AG04450 (cell line): ENCODE measurements at regions not wholly inside any gene's neighbourhood (a gene's known extent, or its start where the extent isn't known, plus 50 kb on each side); places are given as distances from the start of the nearest gene placed in this dataset.

Experiments
- CTCF ChIA-PET: fragments of 300-600, 350-600 bp; formaldehyde crosslinking; extraction: SDS; loops from one replicate; lab custom pipeline; 2022; ENCODE audit warnings: antibody characterized with exemption, inconsistent platforms; lab: Charles Lee
- POLR2A ChIA-PET: fragments of 350-600 bp; formaldehyde crosslinking; extraction: SDS; loops from one replicate; lab custom pipeline; 2021; ENCODE audit warnings: antibody characterized with exemption, inconsistent platforms; lab: Yijun Ruan, JAX
- DNase-seq: peaks from one replicate; pipeline ENCODE4 v3.0.0-alpha.2; 2011; ENCODE audit warnings: low read depth, low spot score
- H3K27ac ChIP-seq: one replicate; pipeline ENCODE4 v1.5.1; 2012; ENCODE audit warnings: low read depth, low read length, control low read depth
- H3K27me3 ChIP-seq: one replicate; pipeline ENCODE4 v1.6.0; 2012; ENCODE audit warnings: low read length; ENCODE audit not compliant: control insufficient read depth, insufficient read depth
- H3K4me3 ChIP-seq: 2 replicates; pipeline ENCODE4 v1.5.1; 2011; ENCODE audit warnings: mild to moderate bottlenecking, low read depth, low read length, control low read depth
- H3K9me3 ChIP-seq: 2 replicates; pipeline ENCODE4 v1.5.1; 2012; ENCODE audit warnings: low read length; ENCODE audit not compliant: control insufficient read depth, insufficient read depth
- TF ChIP-seq, protein P1 (sequence below): IDR thresholded peaks from 2 replicates; pipeline ENCODE4 v1.5.1; 2011; ENCODE audit warnings: low read depth, low read length, control low read depth, inconsistent platforms

DNA sequence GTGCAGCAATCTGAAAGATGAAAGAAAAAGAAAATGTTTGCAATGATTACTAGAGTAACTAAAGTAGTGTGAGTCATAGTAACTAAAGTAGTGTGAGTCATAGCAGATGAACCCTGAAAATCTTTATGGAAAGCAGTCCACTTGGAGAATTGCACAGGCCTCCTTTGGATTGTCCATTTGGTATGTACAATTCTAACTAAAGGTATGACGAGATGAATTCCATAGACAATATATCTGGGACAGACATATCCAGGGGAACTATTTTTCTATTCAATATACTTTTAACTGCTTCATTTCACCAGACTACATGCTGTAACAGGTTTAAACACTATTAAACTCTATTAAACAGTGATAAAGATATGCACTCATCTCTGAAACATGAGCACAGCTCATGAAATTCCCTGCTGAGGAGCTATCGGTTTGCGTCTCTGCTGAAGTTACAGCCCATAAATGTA, 798.7 kb downstream of the PCDH7 start:
- H3K9me3 ChIP-seq: no peaks in the 10 kb centered on the region; the same call in 1 of the 2 replicates
- TF ChIP-seq, protein P1, sequence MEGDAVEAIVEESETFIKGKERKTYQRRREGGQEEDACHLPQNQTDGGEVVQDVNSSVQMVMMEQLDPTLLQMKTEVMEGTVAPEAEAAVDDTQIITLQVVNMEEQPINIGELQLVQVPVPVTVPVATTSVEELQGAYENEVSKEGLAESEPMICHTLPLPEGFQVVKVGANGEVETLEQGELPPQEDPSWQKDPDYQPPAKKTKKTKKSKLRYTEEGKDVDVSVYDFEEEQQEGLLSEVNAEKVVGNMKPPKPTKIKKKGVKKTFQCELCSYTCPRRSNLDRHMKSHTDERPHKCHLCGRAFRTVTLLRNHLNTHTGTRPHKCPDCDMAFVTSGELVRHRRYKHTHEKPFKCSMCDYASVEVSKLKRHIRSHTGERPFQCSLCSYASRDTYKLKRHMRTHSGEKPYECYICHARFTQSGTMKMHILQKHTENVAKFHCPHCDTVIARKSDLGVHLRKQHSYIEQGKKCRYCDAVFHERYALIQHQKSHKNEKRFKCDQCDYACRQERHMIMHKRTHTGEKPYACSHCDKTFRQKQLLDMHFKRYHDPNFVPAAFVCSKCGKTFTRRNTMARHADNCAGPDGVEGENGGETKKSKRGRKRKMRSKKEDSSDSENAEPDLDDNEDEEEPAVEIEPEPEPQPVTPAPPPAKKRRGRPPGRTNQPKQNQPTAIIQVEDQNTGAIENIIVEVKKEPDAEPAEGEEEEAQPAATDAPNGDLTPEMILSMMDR: no peak
- H3K27ac ChIP-seq: no peak overlapping the region
- ChIA-PET POLR2A (no interaction called here), CTCF (no interaction called here)
- no peaks in the 10 kb centered on the region for H3K27me3 ChIP-seq
- no peak overlapping the region for H3K4me3 ChIP-seq
- DNase-seq: no peak

DNA sequence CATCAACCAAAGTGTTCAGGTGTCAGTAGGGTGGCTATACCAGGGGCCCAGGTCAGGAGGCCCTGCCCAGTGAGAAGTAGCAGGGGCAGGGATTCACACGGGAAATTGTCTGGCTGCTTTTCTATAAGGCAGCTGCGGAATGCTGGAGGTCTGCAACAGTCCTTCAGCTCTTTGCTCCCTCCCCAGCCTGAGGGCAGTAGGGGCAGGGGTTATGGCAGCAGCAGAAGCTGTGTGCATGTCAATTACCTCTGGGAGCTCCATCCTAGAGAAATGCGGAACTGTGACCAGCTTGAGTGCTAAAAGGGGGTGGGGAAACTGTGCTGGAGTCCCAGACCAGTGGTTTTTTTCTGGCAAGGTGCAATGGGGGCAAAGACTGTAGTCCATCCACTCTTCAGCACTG, 810.4 kb downstream of the PCDH7 start:
- H3K9me3 ChIP-seq: no peaks in the 10 kb centered on the region; the same call in 1 of the 2 replicates
- ChIA-PET POLR2A (no interaction called here), CTCF (no interaction called here)
- DNase-seq: no peak
- H3K27ac ChIP-seq: no peak overlapping the region
- H3K4me3 ChIP-seq: no peak overlapping the region
- TF ChIP-seq, protein P1: no peak
- no peaks in the 10 kb centered on the region for H3K27me3 ChIP-seq

DNA sequence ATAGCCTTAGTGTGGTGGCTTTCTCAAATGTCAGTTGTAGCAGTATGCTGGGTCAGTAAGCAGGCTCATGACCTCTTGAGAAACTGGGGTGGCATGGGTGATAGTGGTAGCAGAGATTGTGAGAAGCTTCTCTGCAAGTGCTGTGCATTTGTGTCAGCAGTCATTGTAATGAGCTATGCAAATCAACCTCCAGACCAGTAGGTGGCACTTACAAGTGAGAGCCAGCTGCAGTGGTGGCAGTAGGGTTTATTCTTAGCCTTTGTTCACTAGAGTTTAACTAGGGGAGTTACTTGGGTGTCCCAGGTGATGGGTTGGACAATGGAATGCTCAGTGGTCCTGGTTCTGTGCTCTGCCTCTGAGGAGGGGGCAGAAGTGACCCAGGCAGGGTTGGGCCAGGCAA, 818.7 kb downstream of the PCDH7 start:
- POLR2A ChIA-PET: no interaction called here
- DNase-seq: no peak

DNA sequence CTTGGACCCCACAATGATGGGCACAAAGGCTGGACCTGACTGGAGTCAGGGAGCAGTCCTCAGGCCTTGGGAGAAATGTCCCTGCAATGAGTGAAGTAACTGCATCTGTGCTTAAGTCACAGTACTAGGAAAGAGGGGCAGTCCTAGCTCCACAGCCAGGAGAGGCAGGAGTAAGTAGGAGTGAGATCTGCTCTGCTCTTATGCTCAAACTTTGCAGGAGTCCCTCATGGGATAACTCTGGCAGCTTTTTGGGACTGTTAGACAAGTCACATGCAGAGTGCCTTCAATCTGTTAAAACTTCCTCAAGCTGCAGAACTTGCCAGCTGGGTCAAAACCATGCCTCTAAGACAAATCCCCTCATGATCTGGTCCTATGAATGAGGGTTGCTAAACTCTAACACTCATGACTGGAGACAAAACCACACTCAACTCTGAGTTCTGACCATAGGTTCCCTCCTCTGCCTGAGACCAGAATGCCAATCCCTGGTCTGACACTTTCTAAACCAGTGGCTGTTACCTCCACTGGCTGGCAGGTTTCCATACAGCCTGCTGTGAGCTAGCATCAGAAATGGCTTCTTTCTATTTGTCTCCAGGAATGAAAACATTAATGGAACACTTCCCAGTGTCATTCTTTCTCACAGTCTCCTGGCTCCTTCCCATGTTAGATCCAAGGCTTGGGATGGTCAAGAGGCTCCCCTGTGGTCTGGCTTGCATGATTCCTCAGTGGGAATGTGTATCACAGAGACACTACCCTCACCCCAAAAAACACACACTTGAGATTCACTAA, 819.3 kb downstream of the PCDH7 start:
- Histone ChIP-seq H3K9me3 (no peaks in the 10 kb centered on the region), H3K27ac (no peak overlapping the region), H3K4me3 (no peak overlapping the region), H3K27me3 (no peaks in the 10 kb centered on the region)
- TF ChIP-seq, protein P1: no peak
- DNase-seq: no peak
- CTCF ChIA-PET: no interaction called here
- POLR2A ChIA-PET: no interaction called here

More for the DNA sequence above, 818.7 kb downstream of the PCDH7 start:
- CTCF ChIA-PET: no interaction called here
- no peak overlapping the region for H3K27ac ChIP-seq
- no peak overlapping the region for H3K4me3 ChIP-seq
- no peaks in the 10 kb centered on the region for H3K9me3 ChIP-seq
- TF ChIP-seq, protein P1: no peak
- no peaks in the 10 kb centered on the region for H3K27me3 ChIP-seq

DNA sequence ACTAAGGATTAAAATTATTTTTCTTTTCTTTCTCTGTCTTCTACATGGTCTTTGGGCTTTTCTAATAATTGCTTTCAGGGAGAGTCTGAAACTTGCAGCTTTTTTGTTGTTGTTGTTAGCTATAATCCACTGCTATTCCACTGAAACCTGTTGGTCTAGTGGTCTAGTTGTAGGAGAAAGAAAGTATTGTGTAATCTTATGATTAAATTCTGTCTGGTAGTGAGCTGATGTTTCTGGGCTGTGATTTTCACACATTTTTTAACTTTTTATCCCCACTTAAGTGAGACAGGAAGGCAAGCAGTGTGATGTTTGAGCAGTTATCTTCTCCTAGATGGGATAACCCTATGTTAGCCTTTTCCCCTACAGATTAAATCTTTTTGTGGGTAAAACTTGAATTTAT, 825.2 kb downstream of the PCDH7 start:
- POLR2A ChIA-PET: no interaction called here
- H3K27ac ChIP-seq: no peak overlapping the region
- CTCF ChIA-PET: no interaction called here
- no peaks in the 10 kb centered on the region for H3K9me3 ChIP-seq
- no peak for DNase-seq
- H3K4me3 ChIP-seq: no peak overlapping the region
- H3K27me3 ChIP-seq: no peaks in the 10 kb centered on the region
- TF ChIP-seq, protein P1: no peak
